GM12878 (cell line): ENCODE measurements at regions not wholly inside any gene's neighbourhood (a gene's known extent, or its start where the extent isn't known, plus 50 kb on each side); places are given as distances from the start of the nearest gene placed in this dataset.

Source experiments
- ATAC-seq: fragments of 200-7000 bp; cut with Tn5 transposase; 3 replicates; pipeline ENCODE4 v1.9.1; 2020; ENCODE audit warnings: mild to moderate bottlenecking, moderate library complexity
- BruUV-seq: library from RNA; stranded (reverse); fragments of 400-500 nt; replicated peaks from 2 replicates; lab custom pipeline; 2021; lab: Mats Ljungman, UMichigan
- CTCF ChIA-PET: fragments of 300-600 bp; sonication (Branson Sonifier 250); formaldehyde crosslinking; extraction: SDS; loops from one replicate; lab custom pipeline; 2021; ENCODE audit warnings: inconsistent platforms; lab: Yijun Ruan, JAX
- POLR2A ChIA-PET: fragments of 350-600 bp; formaldehyde crosslinking; extraction: SDS; loops from one replicate; lab custom pipeline; 2021; ENCODE audit warnings: inconsistent platforms; lab: Charles Lee
- RAD21 ChIA-PET: fragments of 300-600 bp; sonication (Branson Sonifier 250); formaldehyde crosslinking; loops from one replicate; lab custom pipeline; 2023; ENCODE audit warnings: antibody characterized with exemption; ENCODE audit not compliant: unreplicated experiment; lab: Charles Lee
- SMC1A ChIA-PET: fragments of 300-600 bp; sonication (Branson Sonifier 250); formaldehyde crosslinking; loops from one replicate; lab custom pipeline; 2023; ENCODE audit not compliant: unreplicated experiment, uncharacterized antibody; lab: Charles Lee
- DNase-seq: peaks from one replicate; pipeline ENCODE4 v3.0.0-alpha.2; 2011; ENCODE audit warnings: low read depth, low spot score
- FAIRE-seq: peaks from 3 replicates; lab custom pipeline; 2011; peaks lifted over from hg19 to GRCh38; lab: Jason Lieb, UNC
- H2AFZ ChIP-seq: 2 replicates; pipeline ENCODE4 v1.6.0; 2011; ENCODE audit warnings: low read depth, low read length, control low read depth; ENCODE audit not compliant: control insufficient read depth
- H3K27ac ChIP-seq: 2 replicates; pipeline ENCODE4 v1.5.1; 2011; ENCODE audit warnings: control low read depth; ENCODE audit not compliant: control insufficient read depth, insufficient read depth
- H3K27me3 ChIP-seq, 2 experiments: replicated peaks in 1 of 2; 2 replicates each; pipeline versions ENCODE4 v1.6.0 to v1.6.1; 2011; ENCODE audit warnings: low read length in 1 of 2; ENCODE audit not compliant: control insufficient read depth in 2 of 2, insufficient read depth in 2 of 2
- H3K36me3 ChIP-seq, 2 experiments: 2 replicates each; pipeline ENCODE4 v1.5.1; 2011; ENCODE audit warnings: low read length in 1 of 2; ENCODE audit not compliant: control insufficient read depth in 2 of 2, insufficient read depth in 2 of 2
- H3K4me1 ChIP-seq: 2 replicates; pipeline ENCODE4 v1.6.1; 2011; ENCODE audit warnings: mild to moderate bottlenecking, low read length, moderate library complexity, mixed read lengths; ENCODE audit not compliant: control insufficient read depth, insufficient read depth
- H3K4me2 ChIP-seq: 2 replicates; pipeline ENCODE4 v1.6.0; 2011; ENCODE audit warnings: control low read depth; ENCODE audit not compliant: control insufficient read depth, insufficient read depth
- H3K4me3 ChIP-seq: fragments of 200-600 bp; sonication (generic); 2 replicates; pipeline ENCODE4 v1.5.1; 2016
- H3K79me2 ChIP-seq: 2 replicates; pipeline ENCODE4 v1.6.0; 2011; ENCODE audit warnings: low read length; ENCODE audit not compliant: control insufficient read depth, insufficient read depth
- H3K9ac ChIP-seq: 2 replicates; pipeline ENCODE4 v1.8.0; 2011; ENCODE audit warnings: low read length, control low read depth, mixed read lengths; ENCODE audit not compliant: control insufficient read depth, insufficient read depth
- H3K9me3 ChIP-seq: replicated peaks from 3 replicates; pipeline ENCODE4 v1.5.1; 2011; ENCODE audit warnings: mild to moderate bottlenecking, low read length; ENCODE audit not compliant: control insufficient read depth, insufficient read depth
- H4K20me1 ChIP-seq: 2 replicates; pipeline ENCODE4 v1.6.0; 2011; ENCODE audit not compliant: control insufficient read depth, insufficient read depth
- HDAC2 ChIP-seq: fragments of 200-600 bp; sonication (generic); IDR thresholded peaks from 2 replicates; pipeline ENCODE4 v1.6.1; 2017
- IKZF1 ChIP-seq: fragments of 450-650 bp; conservative IDR thresholded peaks from 2 replicates; pipeline ENCODE4 v1.6.1; 2017; ENCODE audit warnings: antibody characterized with exemption, mild to moderate bottlenecking
- IRF4 ChIP-seq: IDR thresholded peaks from 2 replicates; pipeline ENCODE4 v1.6.1; 2011; ENCODE audit warnings: low read depth, low read length
- KDM1A ChIP-seq: fragments of 200-600 bp; sonication (generic); IDR thresholded peaks from 2 replicates; pipeline ENCODE4 v1.6.1; 2016; ENCODE audit warnings: borderline replicate concordance
- MTA3 ChIP-seq: IDR thresholded peaks from 2 replicates; pipeline ENCODE4 v1.6.1; 2012; ENCODE audit warnings: low read length, inconsistent platforms, borderline replicate concordance
- NBN ChIP-seq: fragments of 450-650 bp; IDR thresholded peaks from 2 replicates; pipeline ENCODE4 v1.6.1; 2016
- NR2C2 ChIP-seq: IDR thresholded peaks from 2 replicates; pipeline ENCODE4 v1.6.1; 2011; ENCODE audit warnings: borderline replicate concordance, low read depth; ENCODE audit not compliant: control insufficient read depth, insufficient read length
- PAX5 ChIP-seq: IDR thresholded peaks from 2 replicates; pipeline ENCODE4 v1.6.1; 2011; ENCODE audit warnings: low read depth, low read length, borderline replicate concordance
- SMARCA5 ChIP-seq: fragments of 450-650 bp; IDR thresholded peaks from 2 replicates; pipeline ENCODE4 v1.6.1; 2017; ENCODE audit warnings: mild to moderate bottlenecking
- STAT3 ChIP-seq: IDR thresholded peaks from 2 replicates; pipeline ENCODE4 v1.6.1; 2011; ENCODE audit warnings: low read depth, low read length, improper control_type of control experiment
- SUZ12 ChIP-seq: fragments of 200-600 bp; sonication (generic); IDR thresholded peaks from one replicate; pipeline ENCODE4 v1.6.1; 2018; ENCODE audit warnings: antibody characterized with exemption, mild to moderate bottlenecking; ENCODE audit not compliant: unreplicated experiment
- TCF7 ChIP-seq: IDR thresholded peaks from 2 replicates; pipeline ENCODE4 v1.6.1; 2014; ENCODE audit warnings: antibody characterized with exemption, borderline replicate concordance
- ZNF274 ChIP-seq: IDR thresholded peaks from one replicate; pipeline ENCODE4 v1.8.0; 2011; ENCODE audit not compliant: insufficient read length, insufficient read depth
- WGBS: methylation state at CpG from one replicate; pipeline ENCODE4 v1.1.6; 2016; ENCODE audit warnings: low lambda C conversion rate; ENCODE audit not compliant: insufficient replicate concordance, insufficient coverage; ENCODE audit errors: missing lambda C conversion rate; 5-methylcytosine and 5-hydroxymethylcytosine counted together
- in situ Hi-C: fragments of 300-500 bp; cut with MboI; formaldehyde crosslinking; loops from 9 replicates; pipeline ENCODE4 v1.14.3; 2018; ENCODE audit warnings: mixed read lengths
- intact Hi-C: fragments of 100-400 bp; cut with micrococcal nuclease; formaldehyde crosslinking; loops from one replicate; pipeline ENCODE4 v1.14.2; 2022; ENCODE audit not compliant: unreplicated experiment
- TF ChIP-seq, protein P1 (sequence below): IDR thresholded peaks from 2 replicates; pipeline ENCODE4 v1.6.1; 2012; ENCODE audit warnings: mild to moderate bottlenecking, low read depth, low read length

DNA sequence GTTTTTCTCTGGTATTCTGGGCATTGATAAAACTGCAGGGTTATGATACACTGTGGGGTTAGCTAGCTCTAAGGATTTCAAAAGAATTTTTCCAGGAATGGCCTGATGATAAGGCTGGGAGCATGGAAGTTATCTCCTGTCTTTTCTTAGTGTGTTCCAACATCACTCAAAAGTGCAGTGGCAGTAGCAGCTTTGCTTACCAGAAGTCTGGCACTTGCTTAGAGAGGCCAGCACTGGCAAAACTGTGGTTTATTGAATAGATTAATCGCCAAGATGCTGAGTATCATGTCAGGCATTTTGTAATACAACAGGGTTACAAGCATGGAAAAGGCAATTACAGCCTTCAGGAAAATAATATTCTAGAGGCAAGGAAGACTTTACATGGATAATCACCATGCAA lies 719.5 kb upstream of the GJE1 start:
- WGBS = 21% methylated on average over 1 of the region's 1 CpG
- ChIA-PET SMC1A (interaction anchor here (0.9 to 1.0 kb wide), 2 partner anchors 9 to 15 kb away, joined by 3 read pairs; no protein-coding TSS in a partner anchor), CTCF (no interaction called here), POLR2A (no interaction called here), RAD21 (no interaction called here)
- ATAC-seq = no peak
- no peak overlapping the region for H3K4me2 ChIP-seq
- intact Hi-C loops = no loop called here
- in situ Hi-C loops = no loop called here
- TF ChIP-seq NBN (no peak), PAX5 (no peak), IRF4 (no peak), NR2C2 (no peak)
- H4K20me1 ChIP-seq = no peaks in the 10 kb centered on the region
- no peak for DNase-seq
- no peak for FAIRE-seq
- BruUV-seq = no TSS peak
- no peaks in the 10 kb centered on the region for H3K4me1 ChIP-seq
- H3K27me3 ChIP-seq = no peaks in the 10 kb centered on the region
- no peak overlapping the region for H3K27ac ChIP-seq
- no peak overlapping the region for H3K9ac ChIP-seq
- no peaks in the 10 kb centered on the region for H3K9me3 ChIP-seq
- H2AFZ ChIP-seq = no peak overlapping the region
- no peaks in the 10 kb centered on the region for H3K36me3 ChIP-seq
- H3K4me3 ChIP-seq = no peak overlapping the region
- H3K79me2 ChIP-seq = no peaks in the 10 kb centered on the region

DNA sequence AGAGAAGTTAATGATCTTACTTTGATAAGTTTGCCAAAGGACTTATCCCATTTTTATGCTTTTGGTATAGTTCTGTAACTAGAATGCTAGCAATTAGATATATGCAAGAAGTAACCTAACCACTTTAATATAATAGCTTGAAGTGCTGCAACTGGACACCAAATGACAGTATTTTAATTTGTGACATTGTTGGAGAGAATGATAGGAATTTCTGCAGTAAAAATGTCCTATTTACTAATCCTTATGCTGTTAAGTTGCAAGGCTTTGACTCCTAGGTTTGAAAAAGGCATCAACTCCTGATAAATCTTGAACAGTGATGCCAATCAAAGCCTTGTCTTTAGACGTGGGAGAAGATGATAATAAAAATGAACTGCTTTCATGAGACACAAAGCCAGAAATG lies 726.0 kb upstream of the GJE1 start:
- POLR2A ChIA-PET = no interaction called here
- FAIRE-seq (no peak), DNase-seq (no peak), ATAC-seq (no peak)
- H3K36me3 ChIP-seq = no peaks in the 10 kb centered on the region
- WGBS = 0% methylated on average over 1 of the region's 1 CpG
- no peaks in the 10 kb centered on the region for H3K9me3 ChIP-seq
- CTCF ChIA-PET = no interaction called here
- no peak overlapping the region for H3K4me3 ChIP-seq
- no TSS peak for BruUV-seq
- TF ChIP-seq KDM1A (no peak), HDAC2 (no peak), SUZ12 (no peak), IRF4 (no peak), IKZF1 (no peak), SMARCA5 (no peak), MTA3 (no peak), ZNF274 (no peak), PAX5 (no peak), TCF7 (no peak), STAT3 (no peak)
- TF ChIP-seq, protein P1, sequence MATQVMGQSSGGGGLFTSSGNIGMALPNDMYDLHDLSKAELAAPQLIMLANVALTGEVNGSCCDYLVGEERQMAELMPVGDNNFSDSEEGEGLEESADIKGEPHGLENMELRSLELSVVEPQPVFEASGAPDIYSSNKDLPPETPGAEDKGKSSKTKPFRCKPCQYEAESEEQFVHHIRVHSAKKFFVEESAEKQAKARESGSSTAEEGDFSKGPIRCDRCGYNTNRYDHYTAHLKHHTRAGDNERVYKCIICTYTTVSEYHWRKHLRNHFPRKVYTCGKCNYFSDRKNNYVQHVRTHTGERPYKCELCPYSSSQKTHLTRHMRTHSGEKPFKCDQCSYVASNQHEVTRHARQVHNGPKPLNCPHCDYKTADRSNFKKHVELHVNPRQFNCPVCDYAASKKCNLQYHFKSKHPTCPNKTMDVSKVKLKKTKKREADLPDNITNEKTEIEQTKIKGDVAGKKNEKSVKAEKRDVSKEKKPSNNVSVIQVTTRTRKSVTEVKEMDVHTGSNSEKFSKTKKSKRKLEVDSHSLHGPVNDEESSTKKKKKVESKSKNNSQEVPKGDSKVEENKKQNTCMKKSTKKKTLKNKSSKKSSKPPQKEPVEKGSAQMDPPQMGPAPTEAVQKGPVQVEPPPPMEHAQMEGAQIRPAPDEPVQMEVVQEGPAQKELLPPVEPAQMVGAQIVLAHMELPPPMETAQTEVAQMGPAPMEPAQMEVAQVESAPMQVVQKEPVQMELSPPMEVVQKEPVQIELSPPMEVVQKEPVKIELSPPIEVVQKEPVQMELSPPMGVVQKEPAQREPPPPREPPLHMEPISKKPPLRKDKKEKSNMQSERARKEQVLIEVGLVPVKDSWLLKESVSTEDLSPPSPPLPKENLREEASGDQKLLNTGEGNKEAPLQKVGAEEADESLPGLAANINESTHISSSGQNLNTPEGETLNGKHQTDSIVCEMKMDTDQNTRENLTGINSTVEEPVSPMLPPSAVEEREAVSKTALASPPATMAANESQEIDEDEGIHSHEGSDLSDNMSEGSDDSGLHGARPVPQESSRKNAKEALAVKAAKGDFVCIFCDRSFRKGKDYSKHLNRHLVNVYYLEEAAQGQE = no peak
- H3K27ac ChIP-seq = no peak overlapping the region
- no peak overlapping the region for H3K4me2 ChIP-seq
- RAD21 ChIA-PET = no interaction called here
- no peaks in the 10 kb centered on the region for H3K27me3 ChIP-seq
- in situ Hi-C loops (no loop called here), intact Hi-C loops (no loop called here)
- SMC1A ChIA-PET = no interaction called here
- no peaks in the 10 kb centered on the region for H4K20me1 ChIP-seq
- H2AFZ ChIP-seq = no peak overlapping the region
- H3K9ac ChIP-seq = no peak overlapping the region
- H3K79me2 ChIP-seq = no peaks in the 10 kb centered on the region
- H3K4me1 ChIP-seq = no peaks in the 10 kb centered on the region
